ENCODE measurements at regions not wholly inside any gene's neighbourhood (a gene's known extent, or its start where the extent isn't known, plus 50 kb on each side); places are given as distances from the start of the nearest gene placed in this dataset.

GRCh38 chr6:163719028-163719742 lies 304.7 kb downstream of the QKI start:
- Histone ChIP-seq H3K4me3 (ENCODE audit: low read depth, low read length) (no peak overlapping the region), H3K36me3 (ENCODE audit: control insufficient read depth, insufficient read depth, low read length) (no peaks in the 10 kb centered on the region), H3K9me3 (no peaks in the 10 kb centered on the region), H3K4me1 (no peaks in the 10 kb centered on the region), H3K27me3 (replicated peaks; ENCODE audit: control insufficient read depth, insufficient read depth, low read length) (no peaks in the 10 kb centered on the region)
- Mint-ChIP-seq H3K4me3 (ENCODE audit: unreplicated experiment) (no peak overlapping the region), H3K36me3 (ENCODE audit: insufficient read depth, unreplicated experiment) (no peaks in the 10 kb centered on the region), H3K9me3 (ENCODE audit: unreplicated experiment) (no peaks in the 10 kb centered on the region), H3K27me3 (ENCODE audit: insufficient read depth, unreplicated experiment) (no peaks in the 10 kb centered on the region), H3K27ac (ENCODE audit: unreplicated experiment) (no peak overlapping the region), H3K4me1 (ENCODE audit: low read depth, unreplicated experiment) (peaks cover 10% of the 10 kb centered on the region)
- no TSS peak for BruUV-seq (replicated peaks)
- CTCF ChIA-PET = no interaction called here
- TF ChIP-seq CTCF (IDR thresholded peaks at IDR 0.05; ENCODE audit: insufficient read depth in 1 of 2, low read depth in 1 of 2, low read length in 1 of 2, severe bottlenecking in 1 of 2, unreplicated experiment in 1 of 2) = no peak
- intact Hi-C loops (cut with micrococcal nuclease; ENCODE audit: unreplicated experiment) = no loop called here
- no peak for DNase-seq
- POLR2A ChIA-PET = no interaction called here

GRCh38 chr6:163718537-163718936 lies 304.0 kb downstream of the QKI start:
- Mint-ChIP-seq H3K4me1 (ENCODE audit: low read depth, unreplicated experiment) (peaks cover 10% of the 10 kb centered on the region), H3K27ac (ENCODE audit: unreplicated experiment) (no peak overlapping the region), H3K36me3 (ENCODE audit: insufficient read depth, unreplicated experiment) (no peaks in the 10 kb centered on the region), H3K4me3 (ENCODE audit: unreplicated experiment) (no peak overlapping the region), H3K27me3 (ENCODE audit: insufficient read depth, unreplicated experiment) (no peaks in the 10 kb centered on the region), H3K9me3 (ENCODE audit: unreplicated experiment) (no peaks in the 10 kb centered on the region)
- no peaks in the 10 kb centered on the region for H3K4me1 ChIP-seq
- no peak overlapping the region for H3K4me3 ChIP-seq (ENCODE audit: low read depth, low read length)
- ChIA-PET POLR2A (no interaction called here), CTCF (no interaction called here)
- no peaks in the 10 kb centered on the region for H3K9me3 ChIP-seq
- intact Hi-C loops (cut with micrococcal nuclease; ENCODE audit: unreplicated experiment) = no loop called here
- BruUV-seq (replicated peaks) = no TSS peak
- TF ChIP-seq CTCF (IDR thresholded peaks at IDR 0.05; ENCODE audit: insufficient read depth in 1 of 2, low read depth in 1 of 2, low read length in 1 of 2, severe bottlenecking in 1 of 2, unreplicated experiment in 1 of 2) = no peak
- no peaks in the 10 kb centered on the region for H3K36me3 ChIP-seq (ENCODE audit: control insufficient read depth, insufficient read depth, low read length)
- no peak for DNase-seq
- H3K27me3 ChIP-seq (replicated peaks; ENCODE audit: control insufficient read depth, insufficient read depth, low read length) = no peaks in the 10 kb centered on the region

- ChIA-PET POLR2A (no interaction called here), CTCF (no interaction called here)
- no peaks in the 10 kb centered on the region for H3K27me3 ChIP-seq (replicated peaks; ENCODE audit: control insufficient read depth, insufficient read depth, low read length)
- Mint-ChIP-seq H3K4me1 (ENCODE audit: low read depth, unreplicated experiment) (peaks cover 10% of the 10 kb centered on the region), H3K27ac (ENCODE audit: unreplicated experiment) (no peak overlapping the region), H3K4me3 (ENCODE audit: unreplicated experiment) (no peak overlapping the region), H3K36me3 (ENCODE audit: insufficient read depth, unreplicated experiment) (no peaks in the 10 kb centered on the region), H3K27me3 (ENCODE audit: insufficient read depth, unreplicated experiment) (no peaks in the 10 kb centered on the region), H3K9me3 (ENCODE audit: unreplicated experiment) (no peaks in the 10 kb centered on the region)
- no TSS peak for BruUV-seq (replicated peaks)
- no peak overlapping the region for H3K4me3 ChIP-seq (ENCODE audit: low read depth, low read length)
- no peak for TF ChIP-seq CTCF (IDR thresholded peaks at IDR 0.05; ENCODE audit: insufficient read depth in 1 of 2, low read depth in 1 of 2, low read length in 1 of 2, severe bottlenecking in 1 of 2, unreplicated experiment in 1 of 2)
- H3K9me3 ChIP-seq = no peaks in the 10 kb centered on the region
- no peaks in the 10 kb centered on the region for H3K4me1 ChIP-seq
- H3K36me3 ChIP-seq (ENCODE audit: control insufficient read depth, insufficient read depth, low read length) = no peaks in the 10 kb centered on the region
- intact Hi-C loops (cut with micrococcal nuclease; ENCODE audit: unreplicated experiment) = no loop called here
- no peak for DNase-seq
Observed at GRCh38 chr6:163717106-163717764, 302.7 kb downstream of the QKI start.

All from Caco-2 (cell line).